IPS-NIHi7 (cell line): ENCODE measurements at regions not wholly inside any gene's neighbourhood (a gene's known extent, or its start where the extent isn't known, plus 50 kb on each side); places are given as distances from the start of the nearest gene placed in this dataset.

Experiments used
- DNase-seq: peaks from one replicate; pipeline ENCODE4 v3.0.0; 2012; ENCODE audit warnings: mixed read lengths; ENCODE audit errors: extremely low spot score

DNA sequence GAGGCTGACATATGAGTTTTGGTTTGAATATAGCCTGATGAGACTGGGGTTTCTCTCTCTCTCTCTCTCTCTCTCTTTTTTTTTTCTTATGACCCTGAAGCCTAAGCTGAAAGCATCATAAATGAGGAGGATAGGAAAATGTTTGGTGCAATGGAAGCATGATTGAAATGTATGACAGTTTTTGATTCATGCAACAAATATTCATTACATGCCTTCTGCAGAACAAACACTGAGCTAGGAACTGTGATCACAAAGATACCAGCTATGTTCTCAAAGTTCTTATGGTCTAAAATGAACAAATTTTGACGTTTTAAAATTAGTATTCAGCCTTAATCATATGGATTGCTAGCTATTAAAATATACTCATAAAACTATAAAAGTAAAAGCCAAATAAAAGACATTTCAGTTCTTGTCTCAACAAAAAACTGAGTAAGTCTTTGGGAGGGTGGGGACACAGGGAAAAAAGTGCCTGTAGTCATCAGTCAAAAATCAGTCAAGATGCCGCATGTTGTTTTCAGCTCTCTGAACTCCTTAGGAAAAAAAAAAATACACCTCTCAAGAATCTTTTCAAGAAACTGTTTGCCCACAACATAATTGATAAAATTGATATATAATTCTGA, 57.2 kb downstream of the NKX6-1 start:
- no peak for DNase-seq

DNA sequence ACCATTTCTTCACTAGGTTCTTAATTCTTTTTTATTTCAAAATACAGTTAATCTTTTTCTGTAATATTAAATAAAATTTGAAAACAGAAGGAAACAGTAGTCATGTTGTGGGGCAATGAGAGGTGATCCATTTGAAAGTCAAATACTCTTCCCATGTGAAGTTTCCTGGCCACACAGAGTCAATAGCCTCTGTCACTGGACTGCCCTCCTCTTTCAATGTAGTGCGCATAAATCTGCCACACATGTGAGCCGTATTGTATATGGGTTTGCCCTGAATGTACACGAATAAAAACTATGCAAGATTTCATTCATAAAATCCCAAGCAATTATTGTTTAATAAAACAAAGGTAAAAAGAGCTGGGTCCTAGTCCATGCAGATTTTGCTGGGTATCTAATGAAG, 59.1 kb downstream of the NKX6-1 start:
- no peak for DNase-seq

DNA sequence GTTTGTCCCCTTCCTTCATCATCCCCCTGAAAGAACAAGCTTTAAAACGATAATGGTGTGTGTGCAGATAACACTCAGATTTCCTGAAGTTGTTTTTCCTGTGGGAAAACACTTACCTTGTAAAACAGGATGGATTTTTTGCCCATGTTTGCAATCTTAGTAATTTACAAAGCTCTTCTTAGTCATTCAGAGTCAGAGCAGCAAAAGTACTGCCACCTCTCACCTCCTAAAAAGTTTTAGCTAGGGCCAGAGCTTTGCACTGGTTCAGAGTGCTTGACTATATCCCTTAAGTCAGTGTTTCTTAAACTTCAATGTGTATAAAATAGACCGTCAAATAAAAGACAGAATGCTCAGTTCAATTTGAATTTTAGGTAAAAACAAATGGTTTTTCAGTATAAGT, 62.3 kb downstream of the NKX6-1 start:
- DNase-seq, result no peak

DNA sequence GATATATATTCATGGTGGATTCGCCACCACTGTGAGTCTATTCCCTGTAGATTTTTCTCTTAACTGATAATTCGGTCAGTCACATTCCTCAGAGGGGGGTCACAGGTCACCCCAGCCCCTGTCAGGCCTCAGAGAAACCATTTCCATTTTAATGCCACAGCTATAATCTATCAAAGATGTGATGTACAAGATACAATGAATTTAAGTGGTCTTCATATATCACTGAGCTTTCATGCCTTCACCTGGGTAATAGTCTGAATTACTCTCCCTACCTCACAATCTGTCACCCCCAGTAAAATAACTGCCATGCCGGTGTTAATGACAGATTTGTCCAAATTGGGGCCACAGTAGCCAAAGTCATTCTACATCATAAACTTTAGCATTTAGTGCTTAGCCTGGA, 64.7 kb downstream of the NKX6-1 start:
- no peak for DNase-seq

DNA sequence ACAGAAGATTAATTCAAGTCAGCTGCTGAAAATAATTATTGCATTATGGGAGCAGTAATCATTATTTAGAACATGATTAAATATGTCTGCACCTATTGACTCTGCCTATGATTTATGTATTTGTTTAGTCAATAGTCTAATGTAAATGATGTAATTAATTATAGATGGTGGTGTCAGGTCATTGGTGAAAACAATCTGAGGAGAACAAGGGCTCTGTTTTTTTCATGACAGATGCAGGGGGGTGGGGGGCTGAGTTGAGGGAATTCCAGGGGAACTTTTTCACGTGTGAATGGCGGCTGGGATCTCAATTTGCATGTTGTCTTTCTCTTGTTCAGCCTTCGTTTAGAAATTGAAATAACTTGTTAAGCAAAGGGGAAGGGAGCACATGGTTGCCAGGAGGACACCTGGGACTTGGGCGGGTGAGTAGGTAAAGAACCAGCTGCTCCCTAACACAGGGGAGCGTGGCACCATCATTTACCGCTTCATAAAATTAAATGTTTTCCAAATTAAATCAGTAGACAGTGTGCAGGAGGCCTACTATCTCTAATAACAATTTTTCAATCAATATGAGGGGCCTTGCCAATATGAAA, 65.4 kb downstream of the NKX6-1 start:
- DNase-seq, result no peak

DNA sequence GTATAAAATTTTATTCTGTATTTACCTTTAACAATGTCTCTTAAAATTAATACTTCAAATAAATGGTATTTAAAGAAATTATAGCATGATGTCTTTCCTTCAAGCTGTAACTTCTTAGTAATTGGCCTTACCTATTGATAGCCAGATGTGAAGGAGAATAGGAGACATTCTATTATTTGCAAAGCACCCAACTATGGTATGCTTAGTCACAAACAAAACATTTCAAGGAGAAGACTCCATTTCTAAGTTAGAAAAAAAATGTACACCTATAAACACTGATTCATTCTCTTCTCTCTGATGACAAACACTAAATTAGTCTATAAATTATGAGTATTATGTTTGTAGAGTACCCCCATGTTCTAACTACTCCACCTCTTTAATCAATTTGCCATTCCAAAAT, 66.4 kb downstream of the NKX6-1 start:
- DNase-seq, result no peak

DNA sequence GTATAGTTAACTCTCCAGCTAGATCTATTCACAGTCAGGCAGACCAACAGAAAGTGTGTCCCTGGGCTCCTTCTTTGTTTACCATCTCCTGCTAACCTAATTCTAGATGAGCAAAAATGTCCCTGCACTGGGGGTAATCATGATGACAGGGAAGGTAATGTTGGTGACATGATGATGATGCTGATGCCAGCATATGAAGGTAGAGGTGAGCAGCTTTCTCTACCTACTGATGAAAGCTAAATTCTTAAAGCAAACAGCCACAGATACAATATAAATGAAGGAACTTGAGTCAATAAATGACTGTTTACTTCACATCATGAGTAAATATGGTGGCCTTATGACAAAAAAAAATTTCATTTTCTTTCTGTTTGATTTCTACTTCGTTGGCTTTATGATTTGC, 78.5 kb downstream of the NKX6-1 start:
- DNase-seq, result no peak

DNA sequence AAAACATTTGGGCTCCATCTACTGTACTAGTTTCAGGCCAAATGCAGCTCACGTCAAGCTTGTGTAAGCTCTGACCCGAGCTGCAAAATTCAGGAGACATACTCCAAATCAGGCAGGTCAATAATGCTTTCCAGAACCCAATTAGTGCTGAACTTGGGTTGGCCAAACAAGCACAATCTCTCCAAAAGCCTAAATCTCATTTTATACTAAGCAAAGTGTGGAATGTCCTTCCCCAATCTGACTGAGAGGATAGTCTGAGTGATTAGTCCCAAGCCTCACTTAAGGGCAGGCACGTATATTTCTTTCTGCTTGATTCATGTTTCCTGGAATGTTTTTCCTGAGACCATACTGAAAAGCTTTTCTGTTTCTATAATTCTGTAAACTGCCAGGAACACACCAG, 79.9 kb downstream of the NKX6-1 start:
- DNase-seq, result no peak

DNA sequence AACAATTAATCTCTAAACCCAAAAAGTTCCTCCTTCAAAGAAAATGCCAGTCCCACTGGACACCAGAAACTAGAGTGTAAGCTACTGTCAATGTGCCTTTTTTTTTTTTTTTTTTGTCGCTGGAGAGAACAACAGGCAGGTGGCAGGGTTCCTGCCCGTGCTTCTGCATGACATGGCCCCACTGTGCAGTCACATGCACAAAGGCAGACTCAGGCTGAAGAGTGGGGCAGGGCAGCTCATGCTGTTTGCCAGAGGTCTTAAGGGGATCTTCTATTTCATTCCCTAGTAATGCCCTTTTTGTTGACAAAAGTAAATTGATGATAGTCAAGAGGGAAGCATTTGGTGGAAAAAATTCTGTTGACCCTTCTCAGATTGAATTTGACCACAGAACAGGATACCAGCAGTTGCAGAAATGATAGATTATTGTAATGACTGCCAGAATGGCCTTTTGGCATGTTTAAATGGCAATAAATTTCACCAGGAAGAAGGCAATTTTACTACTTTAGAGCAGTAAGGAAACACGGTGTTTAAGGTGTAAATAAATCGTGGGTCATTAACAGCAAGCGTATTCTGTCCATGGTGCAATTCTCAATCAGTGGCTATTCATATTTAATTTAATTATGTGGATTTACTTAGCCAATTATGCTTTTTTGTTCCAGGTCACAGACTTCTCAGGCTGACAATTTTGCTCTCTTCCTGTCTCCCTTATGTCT, 80.9 kb downstream of the NKX6-1 start:
- no peak for DNase-seq

DNA sequence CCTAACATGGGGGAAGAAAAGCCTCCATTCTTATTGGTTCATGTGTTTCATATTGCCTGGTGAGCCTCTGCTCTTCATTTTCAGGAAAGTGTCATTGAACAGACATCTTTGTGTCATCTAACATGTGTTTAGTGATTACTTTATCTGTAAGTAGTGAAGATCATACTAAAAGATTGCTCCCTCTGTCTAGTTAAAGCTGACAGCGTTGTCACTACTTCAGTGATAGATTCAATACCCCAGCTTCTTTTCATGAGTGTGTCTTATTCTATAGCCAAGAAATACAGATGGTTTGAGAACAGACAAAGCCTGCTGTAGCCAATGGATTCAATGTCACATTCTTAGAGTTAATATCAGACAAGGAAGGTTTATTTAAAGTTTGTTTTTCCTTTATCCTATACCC, 85.1 kb downstream of the NKX6-1 start:
- DNase-seq, result no peak

DNA sequence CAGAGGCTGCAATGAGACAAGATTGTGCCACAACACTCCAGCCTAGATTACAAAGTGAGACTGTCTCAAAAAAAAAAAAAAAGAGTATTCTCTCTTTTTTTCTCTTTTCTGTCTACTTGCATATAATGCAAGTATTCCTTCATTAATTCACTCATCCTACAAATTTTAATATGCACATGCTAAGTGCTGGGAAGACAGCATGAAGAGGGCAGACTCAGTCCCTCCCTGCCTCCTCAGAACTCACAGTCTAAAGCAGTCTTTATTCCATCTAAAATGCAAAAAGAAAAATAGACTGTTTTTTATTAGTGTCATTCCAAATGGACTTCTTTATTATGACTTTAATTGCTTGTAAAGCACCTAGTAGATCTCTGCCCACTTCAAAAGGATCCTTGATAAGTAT, 85.6 kb downstream of the NKX6-1 start:
- DNase-seq, result no peak

DNA sequence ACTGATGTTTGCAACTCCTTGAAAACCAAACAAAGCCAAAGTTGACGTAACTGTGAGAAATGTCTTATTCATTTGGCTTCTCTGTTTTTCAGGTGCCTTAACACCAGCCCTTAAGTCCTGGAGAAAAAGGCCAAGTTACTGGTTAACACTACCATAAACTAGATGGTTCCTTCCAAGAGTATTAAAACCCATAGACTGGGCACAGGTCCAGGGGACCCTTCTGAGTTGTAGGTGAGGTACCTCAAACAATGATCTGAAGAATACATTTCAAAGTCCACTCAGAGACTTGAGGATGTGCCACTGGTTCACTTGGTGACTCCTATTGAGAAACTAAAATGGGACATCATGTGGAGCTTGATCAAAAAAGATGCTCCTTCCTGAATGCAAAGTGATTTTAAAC, 87.0 kb downstream of the NKX6-1 start:
- DNase-seq, result no peak

DNA sequence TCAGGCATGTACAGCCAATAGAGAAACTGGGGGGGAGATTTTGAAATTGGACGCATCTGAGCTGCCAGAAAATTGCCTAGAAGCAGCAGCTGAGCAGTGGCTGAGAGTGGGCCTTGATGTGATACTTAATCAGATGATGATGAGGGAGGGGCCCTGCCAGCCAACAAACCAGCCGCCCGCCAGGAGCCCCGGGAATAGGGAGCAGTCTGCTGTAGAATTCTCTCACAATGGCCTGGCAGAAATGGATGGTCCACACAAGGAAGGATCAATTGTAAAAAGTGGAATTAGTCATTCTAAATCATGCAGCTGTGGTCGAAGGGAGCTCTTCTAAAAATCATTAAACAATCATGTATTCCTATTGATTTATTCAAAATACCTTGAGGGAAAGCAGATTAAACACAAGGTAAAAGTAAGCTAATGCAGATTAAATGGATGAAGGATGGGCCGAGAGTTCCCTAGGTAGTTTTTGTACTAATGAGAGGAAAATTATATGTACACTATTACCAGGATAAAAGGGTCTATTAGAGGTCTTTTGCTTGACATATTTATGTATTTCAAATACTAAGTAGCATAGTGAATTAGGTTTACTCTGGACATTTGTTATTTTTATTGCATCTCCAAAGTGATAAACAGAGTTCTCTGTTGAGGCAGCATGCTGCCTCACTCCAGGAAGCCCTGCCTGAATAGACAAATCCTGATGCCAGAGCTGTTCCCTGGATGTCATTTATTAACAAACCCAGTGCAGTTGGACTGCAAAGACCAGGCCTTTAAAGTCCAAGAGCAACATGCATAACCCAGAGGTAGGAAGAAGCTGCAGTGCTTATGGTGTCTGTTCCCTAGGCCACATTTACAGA, 91.3 kb downstream of the NKX6-1 start:
- DNase-seq, result no peak

DNA sequence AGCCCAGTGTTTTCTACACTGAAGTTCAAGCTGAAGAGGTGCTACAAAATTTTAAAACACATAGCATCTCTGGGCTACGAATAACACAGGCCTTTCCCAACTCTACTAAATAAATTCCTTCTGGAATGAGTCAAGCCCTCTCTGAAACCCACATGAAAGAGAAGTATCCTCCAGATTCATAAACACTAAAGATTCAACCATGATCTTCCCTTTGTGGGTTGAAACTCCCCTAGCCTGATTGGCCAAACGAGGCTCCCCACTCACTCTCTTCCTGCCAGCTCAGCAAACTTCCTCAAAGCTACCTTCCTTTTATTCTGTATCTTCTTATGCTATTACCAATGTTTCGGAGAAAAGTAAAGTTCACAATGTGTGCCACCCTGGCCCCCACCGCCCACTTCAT, 95.4 kb downstream of the NKX6-1 start:
- no peak for DNase-seq

DNA sequence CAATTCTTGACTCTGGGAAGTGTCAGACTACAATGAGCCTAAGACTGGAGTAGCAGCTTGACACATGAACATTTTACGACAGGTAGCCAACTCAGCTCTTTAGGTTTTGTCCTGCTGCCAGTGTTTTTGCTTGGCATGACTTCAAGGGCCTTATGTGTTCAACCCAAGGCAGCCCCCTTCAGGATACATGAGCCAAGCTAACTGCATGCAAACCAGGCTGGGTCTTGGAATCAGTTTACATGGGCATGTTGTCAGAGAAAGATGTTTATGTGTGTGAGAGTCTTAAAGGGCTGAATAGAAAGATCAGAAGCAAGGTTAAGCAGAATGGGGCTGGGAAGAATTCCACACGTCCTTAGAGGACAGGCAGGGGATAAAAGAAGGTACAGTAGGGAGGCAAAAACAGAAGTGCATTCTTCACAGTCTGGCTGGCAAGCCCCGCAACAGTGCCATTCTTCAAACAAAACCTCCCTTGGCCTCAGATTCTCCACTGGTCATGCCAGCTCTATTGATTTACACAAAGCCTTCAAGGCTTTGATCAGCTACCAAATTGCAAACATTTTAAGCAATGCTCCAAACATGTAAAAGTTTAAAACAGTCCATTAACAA, 97.3 kb downstream of the NKX6-1 start:
- no peak for DNase-seq

DNA sequence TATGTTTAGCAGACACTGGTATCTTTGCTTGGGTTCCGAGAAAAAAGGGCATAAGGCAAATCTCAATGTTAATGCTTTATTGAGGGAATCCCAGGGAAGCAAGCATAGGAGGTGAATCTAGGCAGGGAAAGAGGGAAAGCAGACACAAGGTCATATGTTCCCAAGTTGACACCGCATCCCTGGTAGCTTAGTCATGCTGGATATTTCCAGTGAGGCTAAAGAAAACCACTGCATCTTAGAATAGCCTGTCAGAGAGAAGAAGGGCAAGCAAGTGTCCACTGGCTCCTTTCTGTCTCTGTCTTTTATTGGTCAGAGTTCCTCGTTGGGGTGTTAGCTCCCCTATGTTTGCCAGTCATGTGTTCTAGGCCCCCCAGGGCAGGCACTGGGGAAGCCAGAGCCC, 104.7 kb downstream of the NKX6-1 start:
- DNase-seq, result no peak

DNA sequence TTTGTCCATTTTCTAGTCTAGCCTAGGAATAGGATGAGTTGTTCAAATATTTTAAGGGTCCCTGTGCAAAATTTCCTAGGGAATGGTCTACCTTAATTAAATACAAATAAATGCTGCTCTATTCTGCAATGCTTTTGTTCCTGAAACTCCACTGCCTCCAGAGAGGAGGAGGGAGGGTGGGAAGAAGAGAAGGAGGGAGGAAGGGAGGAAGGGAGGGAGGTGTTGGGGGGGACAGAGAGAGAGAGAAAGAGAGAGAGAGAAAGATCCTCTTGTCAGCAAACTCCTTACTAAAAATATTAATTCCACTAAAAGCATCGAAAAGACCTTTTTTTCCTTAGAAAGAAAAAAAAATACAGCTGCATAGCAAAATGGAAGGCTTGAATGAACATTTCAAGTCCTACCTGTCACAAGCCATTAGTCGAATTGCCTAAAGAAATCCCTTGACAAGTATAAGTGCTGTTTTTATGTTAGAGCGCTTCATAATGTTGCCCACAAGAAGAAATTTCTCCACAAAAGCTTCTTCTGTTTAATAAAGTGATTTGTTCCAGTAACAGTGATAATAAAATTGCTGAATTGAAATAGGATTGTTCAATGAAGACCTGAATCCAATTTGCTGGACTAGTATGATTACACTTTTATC, 106.0 kb downstream of the NKX6-1 start:
- DNase-seq, result no peak

DNA sequence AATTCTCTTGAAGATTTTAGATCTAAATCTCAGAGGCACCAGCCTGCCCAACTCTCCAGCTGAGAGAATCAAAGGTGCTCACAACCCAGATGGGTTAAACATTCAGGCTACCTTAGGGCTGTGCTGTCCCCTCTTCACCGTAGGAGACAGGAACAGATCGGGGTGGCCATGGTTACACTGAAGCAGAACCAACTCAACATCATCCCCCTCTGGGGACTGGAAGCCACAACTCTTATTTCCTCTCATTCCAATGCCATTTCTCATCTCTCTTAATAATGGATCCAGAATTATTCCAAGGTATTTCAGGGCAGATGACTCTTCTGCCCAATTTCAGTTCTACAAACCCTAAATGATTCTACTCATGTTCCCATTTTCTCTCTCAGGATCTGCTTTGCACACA, 109.7 kb downstream of the NKX6-1 start:
- no peak for DNase-seq

DNA sequence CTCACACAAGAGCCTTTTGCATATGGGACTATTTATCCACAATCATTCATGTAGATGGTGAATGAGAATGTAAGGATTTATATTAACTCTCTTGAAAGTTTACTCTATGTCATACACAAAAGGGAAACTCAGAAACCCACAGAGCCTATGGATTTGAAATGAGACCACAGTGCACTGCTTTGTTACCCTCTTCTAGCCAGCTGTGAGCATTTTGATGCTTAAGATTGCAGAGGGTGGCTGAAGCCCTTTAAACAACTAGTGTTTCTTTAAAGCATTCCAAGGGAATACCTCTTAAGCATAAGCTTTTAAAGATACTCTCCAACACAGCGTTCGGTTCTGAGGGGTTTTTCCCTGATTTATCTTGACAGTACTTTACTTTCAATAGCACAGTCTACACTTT, 113.9 kb downstream of the NKX6-1 start:
- no peak for DNase-seq

DNA sequence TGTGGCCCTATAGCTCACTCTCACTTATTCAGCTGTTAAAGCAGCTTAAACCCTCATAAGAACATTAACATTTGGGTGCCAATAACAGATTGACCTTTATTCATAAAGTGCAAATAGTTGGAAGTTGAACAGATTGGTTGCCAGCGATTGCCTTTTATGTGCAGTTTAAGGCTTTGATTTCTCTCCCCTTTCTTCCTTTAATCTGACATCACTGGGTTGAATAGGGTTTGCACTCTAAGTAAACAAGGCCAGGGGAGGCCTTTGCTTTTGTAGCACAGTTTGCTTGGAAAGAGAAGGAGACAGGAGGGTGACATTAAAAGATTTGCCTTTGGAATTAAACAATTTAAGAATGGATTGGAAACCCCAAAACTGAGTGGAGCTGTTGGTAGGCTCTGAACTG, 114.3 kb downstream of the NKX6-1 start:
- DNase-seq, result no peak

DNA sequence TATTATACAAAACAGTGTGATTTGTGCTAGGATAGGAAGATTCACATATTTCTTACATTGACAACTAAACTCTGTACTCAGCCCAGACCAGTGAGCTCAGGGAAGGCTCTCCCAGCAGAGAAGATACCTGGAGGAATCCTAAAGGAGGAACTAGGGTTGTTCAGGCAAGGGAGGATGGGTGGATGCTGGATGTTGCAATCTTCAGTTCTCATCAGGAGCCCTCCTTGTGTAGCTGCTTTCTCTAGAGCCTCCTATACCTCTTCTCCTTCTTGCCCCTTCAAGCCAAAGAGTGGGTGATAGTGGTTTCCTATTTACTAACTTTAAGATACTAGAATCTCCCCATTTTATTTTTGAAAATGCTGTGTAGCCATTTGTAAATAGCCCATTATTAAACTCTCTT, 117.3 kb downstream of the NKX6-1 start:
- DNase-seq, result no peak
